DND-41 (cell line): ENCODE measurements at regions not wholly inside any gene's neighbourhood (a gene's known extent, or its start where the extent isn't known, plus 50 kb on each side); places are given as distances from the start of the nearest gene placed in this dataset.

Experiments used
- ATAC-seq: fragments of 200-7000 bp; cut with Tn5 transposase; 3 replicates; pipeline ENCODE4 v1.9.1; 2021; ENCODE audit warnings: low read depth; ENCODE audit not compliant: insufficient read depth
- DNase-seq: peaks from one replicate; pipeline ENCODE4 v3.0.0-alpha.2; 2020
- H2AFZ ChIP-seq: 2 replicates; pipeline ENCODE4 v1.6.0; 2012; ENCODE audit warnings: low read depth, low read length
- H3K27ac ChIP-seq: 2 replicates; pipeline ENCODE4 v1.5.1; 2012; ENCODE audit warnings: low read length, inconsistent platforms
- H3K27me3 ChIP-seq: fragments of 200-600 bp; sonication (generic); 2 replicates; pipeline ENCODE4 v1.6.0; 2012; ENCODE audit warnings: low read length, mild to moderate bottlenecking, inconsistent platforms; ENCODE audit not compliant: insufficient read depth, poor library complexity
- H3K36me3 ChIP-seq: 2 replicates; pipeline ENCODE4 v1.5.1; 2012; ENCODE audit warnings: low read length, inconsistent platforms; ENCODE audit not compliant: insufficient read depth
- H3K4me1 ChIP-seq: 2 replicates; pipeline ENCODE4 v1.5.1; 2012; ENCODE audit warnings: mild to moderate bottlenecking, low read length; ENCODE audit not compliant: insufficient read depth
- H3K4me2 ChIP-seq: 2 replicates; pipeline ENCODE4 v1.6.0; 2012; ENCODE audit warnings: mild to moderate bottlenecking, moderate library complexity, low read length, inconsistent platforms; ENCODE audit not compliant: insufficient read depth
- H3K4me3 ChIP-seq, 2 experiments: fragments of 200-600 bp in 1 of 2; shearing (Covaris generic) in 1 of 2; 2 replicates each; pipeline ENCODE4 v1.5.1; 2012 to 2016; ENCODE audit warnings: inconsistent platforms in 2 of 2, low read length in 2 of 2, mild to moderate bottlenecking in 2 of 2, low read depth in 1 of 2, moderate library complexity in 1 of 2
- H3K79me2 ChIP-seq: 2 replicates; pipeline ENCODE4 v1.6.0; 2012; ENCODE audit warnings: low read length, inconsistent platforms; ENCODE audit not compliant: insufficient read depth
- H3K9ac ChIP-seq: 2 replicates; pipeline ENCODE4 v1.6.0; 2012; ENCODE audit warnings: low read depth, mild to moderate bottlenecking, inconsistent platforms, low read length, moderate library complexity
- H3K9me3 ChIP-seq: 2 replicates; pipeline ENCODE4 v1.5.1; 2012; ENCODE audit warnings: low read length, moderate library complexity, mild to moderate bottlenecking, inconsistent platforms; ENCODE audit not compliant: insufficient read depth, severe bottlenecking
- H4K20me1 ChIP-seq: 2 replicates; pipeline ENCODE4 v1.6.0; 2012; ENCODE audit warnings: low read length; ENCODE audit not compliant: insufficient read depth
- CTCF ChIP-seq: IDR thresholded peaks from 2 replicates; pipeline ENCODE4 v1.5.1; 2012; ENCODE audit warnings: borderline replicate concordance, low read length, moderate library complexity, mild to moderate bottlenecking; ENCODE audit not compliant: poor library complexity, severe bottlenecking; ENCODE audit errors: extremely low read depth
- EZH2 ChIP-seq: IDR thresholded peaks from 3 replicates; pipeline ENCODE4 v1.6.1; 2012; ENCODE audit warnings: borderline replicate concordance, low read depth, mild to moderate bottlenecking, moderate library complexity, low read length, inconsistent platforms; ENCODE audit not compliant: severe bottlenecking

- H3K27me3 ChIP-seq: no peaks in the 10 kb centered on the region
- no peaks in the 10 kb centered on the region for H3K36me3 ChIP-seq
- H3K4me2 ChIP-seq: no peak overlapping the region
- ATAC-seq (no peak), DNase-seq (no peak)
- no peak overlapping the region for H2AFZ ChIP-seq
- no peak for TF ChIP-seq EZH2
- no peak for TF ChIP-seq CTCF
- H3K27ac ChIP-seq: no peak overlapping the region
- no peaks in the 10 kb centered on the region for H3K4me1 ChIP-seq
- H3K9ac ChIP-seq: no peak overlapping the region
- no peaks in the 10 kb centered on the region for H4K20me1 ChIP-seq
- no peaks in the 10 kb centered on the region for H3K9me3 ChIP-seq
- no peak overlapping the region for H3K4me3 ChIP-seq
- no peaks in the 10 kb centered on the region for H3K79me2 ChIP-seq
These were observed 304.0 kb downstream of the NR2F1-AS1 start for GRCh38 chr5:93277051-93277450.

GRCh38 chr5:93275376-93275775, 305.6 kb downstream of the NR2F1-AS1 start:
- no peak overlapping the region for H3K4me3 ChIP-seq
- ATAC-seq: no peak

GRCh38 chr5:93274291-93274690, 306.7 kb downstream of the NR2F1-AS1 start:
- Histone ChIP-seq H2AFZ (no peak overlapping the region), H3K36me3 (no peaks in the 10 kb centered on the region), H3K4me2 (no peak overlapping the region), H3K27ac (no peak overlapping the region), H3K79me2 (no peaks in the 10 kb centered on the region), H3K9ac (no peak overlapping the region), H3K4me3 (no peak overlapping the region), H3K9me3 (no peaks in the 10 kb centered on the region), H4K20me1 (no peaks in the 10 kb centered on the region), H3K4me1 (no peaks in the 10 kb centered on the region), H3K27me3 (no peaks in the 10 kb centered on the region)
- no peak for TF ChIP-seq EZH2
- no peak for TF ChIP-seq CTCF
- no peak for DNase-seq
- no peak for ATAC-seq

More at GRCh38 chr5:93275376-93275775, 305.6 kb downstream of the NR2F1-AS1 start:
- no peak overlapping the region for H3K27ac ChIP-seq
- H3K36me3 ChIP-seq: no peaks in the 10 kb centered on the region
- H4K20me1 ChIP-seq: no peaks in the 10 kb centered on the region
- H3K27me3 ChIP-seq: no peaks in the 10 kb centered on the region
- no peaks in the 10 kb centered on the region for H3K9me3 ChIP-seq
- no peak overlapping the region for H3K4me2 ChIP-seq
- H3K9ac ChIP-seq: no peak overlapping the region
- H2AFZ ChIP-seq: no peak overlapping the region
- DNase-seq: no peak
- H3K79me2 ChIP-seq: no peaks in the 10 kb centered on the region
- no peak for TF ChIP-seq CTCF
- no peak for TF ChIP-seq EZH2
- H3K4me1 ChIP-seq: no peaks in the 10 kb centered on the region

- no peak overlapping the region for H2AFZ ChIP-seq
- H3K9me3 ChIP-seq: no peaks in the 10 kb centered on the region
- no peak overlapping the region for H3K4me2 ChIP-seq
- H3K27ac ChIP-seq: no peak overlapping the region
- H3K27me3 ChIP-seq: no peaks in the 10 kb centered on the region
- no peaks in the 10 kb centered on the region for H3K79me2 ChIP-seq
- no peak overlapping the region for H3K4me3 ChIP-seq
- H3K4me1 ChIP-seq: no peaks in the 10 kb centered on the region
- no peak for ATAC-seq
- H3K9ac ChIP-seq: no peak overlapping the region
- H3K36me3 ChIP-seq: no peaks in the 10 kb centered on the region
- no peak for TF ChIP-seq CTCF
- no peak for TF ChIP-seq EZH2
- no peaks in the 10 kb centered on the region for H4K20me1 ChIP-seq
- no peak for DNase-seq
These were observed 307.8 kb downstream of the NR2F1-AS1 start for GRCh38 chr5:93273176-93273575.
